T-helper 1 cell treated with Interleukin-12 subunit alpha and Interleukin-12 subunit beta and Interleukin-4 antibody, amounts not matched to agents 30 ng/mL and 1 ng/mL, for 36 hours (primary cell): ENCODE measurements at regions not wholly inside any gene's neighbourhood (a gene's known extent, or its start where the extent isn't known, plus 50 kb on each side); places are given as distances from the start of the nearest gene placed in this dataset.
"Not testable (repeated sequence)": the region's sequence is repeated elsewhere in the genome, so short reads cannot be mapped to it uniquely, and the experiment has no call there.

Experiments
- intact Hi-C: fragments of 100-400 bp; cut with micrococcal nuclease; formaldehyde crosslinking; loops from one replicate; pipeline ENCODE4 v1.15.1; 2024

GRCh38 chr4:159410076-159410777, 307.3 kb downstream of the RAPGEF2 start:
- intact Hi-C loops: no loop called here

DNA sequence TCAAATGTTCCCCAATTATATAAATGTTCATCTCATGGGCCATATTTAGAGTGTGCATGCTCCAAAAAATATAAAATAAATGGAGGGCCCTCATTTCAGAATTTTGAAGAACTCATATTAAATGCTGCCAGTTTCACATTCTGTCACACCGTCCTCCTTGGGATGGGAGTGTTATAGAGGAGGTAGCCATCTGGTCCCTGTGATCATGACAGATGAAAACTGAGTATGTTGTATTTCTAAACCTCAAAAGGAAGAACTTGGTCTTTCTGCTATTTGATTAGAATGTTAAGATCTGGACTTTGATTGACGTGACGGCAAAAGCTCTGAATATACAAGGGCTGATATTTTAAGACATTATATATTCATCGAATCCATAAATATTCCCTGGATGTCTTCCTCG, 308.0 kb downstream of the RAPGEF2 start:
- intact Hi-C loops: no loop called here

DNA sequence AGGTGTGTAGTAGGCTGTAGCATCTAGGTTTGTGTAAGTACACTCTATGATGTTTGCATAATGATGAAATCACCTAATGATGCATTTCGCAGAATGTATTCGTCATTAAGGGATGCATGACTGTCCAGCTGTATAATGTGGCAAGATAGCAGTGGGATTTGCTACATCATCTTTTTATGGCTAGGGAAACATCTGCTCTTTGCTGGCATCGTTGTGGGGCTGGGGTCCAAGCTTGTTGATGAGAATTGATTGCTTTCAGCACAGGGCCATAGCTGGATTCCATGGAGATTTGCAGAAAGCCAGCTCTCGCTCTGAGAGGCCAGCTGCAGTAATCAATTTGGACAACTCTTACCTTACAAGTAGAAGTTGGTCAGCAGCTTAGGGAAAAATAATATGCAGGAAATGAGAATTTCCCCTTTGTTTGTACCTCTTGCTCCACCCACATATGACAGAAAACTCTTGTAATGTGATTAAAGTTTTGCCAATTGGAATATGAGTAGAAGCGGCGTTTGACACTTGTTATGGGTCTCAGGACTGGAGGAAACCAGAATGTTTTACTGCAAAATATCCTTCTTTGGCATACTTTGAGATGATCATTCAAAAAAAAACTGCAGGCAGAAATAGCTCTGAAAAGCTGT, 310.5 kb downstream of the RAPGEF2 start:
- intact Hi-C loops: no loop called here

DNA sequence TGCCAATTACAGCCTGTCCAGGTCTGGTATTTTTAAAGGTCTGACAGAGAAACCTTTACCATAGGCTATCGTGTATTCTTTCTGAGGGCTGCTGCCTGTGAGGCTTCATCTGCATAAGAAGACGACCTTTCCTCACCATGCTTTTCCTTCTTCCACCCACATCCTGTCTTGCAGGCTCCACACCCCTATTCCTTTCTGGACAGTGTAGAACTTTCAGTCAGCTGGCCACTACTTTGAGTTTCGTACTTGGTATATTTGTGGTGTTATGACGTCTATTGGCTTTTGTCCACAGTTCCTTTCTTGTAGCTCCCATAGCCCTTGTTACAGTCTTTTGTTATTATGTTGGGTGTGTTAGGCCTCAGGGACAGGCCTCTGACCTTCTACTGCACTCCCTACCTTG, 311.4 kb downstream of the RAPGEF2 start:
- intact Hi-C loops: no loop called here

GRCh38 chr4:159416073-159416472, 313.2 kb downstream of the RAPGEF2 start:
- intact Hi-C loops: no loop called here

DNA sequence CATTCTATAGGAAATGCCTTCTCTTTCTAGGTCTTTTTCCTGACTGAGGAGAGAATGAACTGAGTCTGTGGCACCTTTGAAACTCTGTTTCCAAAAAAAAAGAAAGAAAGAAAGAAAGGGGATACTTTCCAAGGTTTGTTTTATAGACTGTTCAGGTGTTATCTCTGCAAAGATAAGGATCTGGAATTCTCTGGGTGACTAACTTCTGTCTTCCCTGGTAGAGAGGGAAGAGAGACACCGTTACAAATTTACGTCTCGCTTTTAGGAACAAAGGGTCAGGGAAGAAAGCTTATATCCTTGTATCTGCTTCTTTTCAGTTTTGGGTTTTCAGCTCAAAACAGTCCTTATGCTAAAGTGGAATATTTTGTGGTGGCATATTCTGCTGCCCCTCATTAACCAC, 314.1 kb downstream of the RAPGEF2 start:
- intact Hi-C loops: no loop called here

GRCh38 chr4:159420162-159421057, 317.5 kb downstream of the RAPGEF2 start:
- intact Hi-C loops: no loop called here

DNA sequence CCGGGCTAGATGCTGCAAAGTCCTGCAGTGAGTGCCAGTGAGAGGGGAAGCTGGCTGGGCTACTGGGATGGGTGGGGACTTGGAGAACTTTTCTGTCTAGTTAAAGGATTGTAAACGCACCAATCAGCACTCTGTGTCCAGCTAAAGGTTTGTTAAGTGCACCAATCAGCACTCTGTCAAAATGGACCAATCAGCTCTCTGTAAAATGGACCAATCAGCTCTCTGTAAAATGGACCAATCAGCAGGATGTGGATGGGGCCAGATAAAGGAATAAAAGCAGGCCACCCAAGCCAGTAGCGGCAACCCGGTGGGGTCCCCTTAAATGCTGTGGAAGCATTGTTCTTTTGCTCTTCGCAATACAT, 318.2 kb downstream of the RAPGEF2 start:
- intact Hi-C loops: not testable (repeated sequence)

DNA sequence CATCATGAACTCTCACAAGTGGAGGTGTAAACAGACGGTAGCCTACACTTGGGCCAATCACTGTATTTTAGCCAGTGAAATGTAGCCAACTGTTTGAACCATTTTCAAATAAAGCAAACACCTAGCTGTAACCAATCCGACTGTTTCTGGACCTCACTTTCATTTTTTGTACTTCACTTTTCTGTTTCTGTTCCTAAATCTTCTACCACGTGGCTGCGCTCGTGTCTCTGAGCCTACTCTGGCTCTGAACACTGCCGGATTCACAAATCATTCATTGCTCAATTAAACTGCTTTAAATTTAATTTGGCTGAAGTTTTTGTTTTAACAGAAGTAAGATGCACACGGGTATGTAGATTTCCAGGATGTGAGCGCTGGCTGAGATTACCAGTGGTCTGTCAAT, 319.1 kb downstream of the RAPGEF2 start:
- intact Hi-C loops: no loop called here

- intact Hi-C loops: no loop called here
These were observed 319.7 kb downstream of the RAPGEF2 start for GRCh38 chr4:159422626-159423025.

DNA sequence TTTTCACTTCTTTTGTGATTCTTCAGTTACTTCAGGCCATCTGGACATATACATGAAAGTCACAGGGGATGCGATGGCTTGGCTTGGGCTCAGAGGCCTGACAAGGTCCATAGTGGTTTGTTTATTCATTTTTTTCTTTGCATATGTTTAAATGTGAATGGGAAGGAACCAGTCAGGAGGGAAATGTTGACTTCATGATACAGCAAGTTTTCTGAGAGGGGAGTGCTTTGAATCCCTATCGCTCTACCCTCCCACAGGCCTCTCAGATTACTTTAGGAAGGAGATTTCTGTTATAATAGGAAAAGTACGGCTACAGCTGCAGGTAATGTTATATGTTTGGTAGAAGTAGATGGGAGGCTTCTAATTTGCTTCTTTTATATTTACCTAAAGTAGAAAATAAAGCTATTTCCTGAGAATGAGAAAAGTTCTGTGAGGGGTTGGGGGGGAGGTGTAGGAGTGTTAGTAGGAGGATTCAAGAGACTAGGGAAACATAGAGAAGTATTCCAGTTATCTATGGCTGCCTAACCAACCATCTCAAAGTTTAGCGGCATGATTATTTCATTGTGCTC, 322.9 kb downstream of the RAPGEF2 start:
- intact Hi-C loops: no loop called here

DNA sequence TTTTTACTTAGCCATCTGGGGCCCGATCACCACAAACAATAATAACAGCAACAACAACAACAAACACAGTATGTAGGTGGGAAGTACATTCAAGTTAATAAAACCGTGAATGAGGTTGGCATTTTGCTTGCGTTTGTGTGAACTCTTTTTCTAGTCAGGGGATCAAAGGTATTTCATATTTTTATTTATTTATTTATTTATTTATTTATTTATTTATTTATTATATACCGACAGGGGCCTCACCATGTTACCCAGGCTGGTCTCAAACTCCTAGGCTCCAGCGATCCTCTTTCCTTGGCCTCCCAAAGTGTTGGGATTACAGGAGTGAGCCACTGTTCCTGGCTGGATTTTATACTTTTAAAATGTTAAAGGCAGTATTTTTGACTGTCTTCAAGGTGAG, 325.4 kb downstream of the RAPGEF2 start:
- intact Hi-C loops: no loop called here

DNA sequence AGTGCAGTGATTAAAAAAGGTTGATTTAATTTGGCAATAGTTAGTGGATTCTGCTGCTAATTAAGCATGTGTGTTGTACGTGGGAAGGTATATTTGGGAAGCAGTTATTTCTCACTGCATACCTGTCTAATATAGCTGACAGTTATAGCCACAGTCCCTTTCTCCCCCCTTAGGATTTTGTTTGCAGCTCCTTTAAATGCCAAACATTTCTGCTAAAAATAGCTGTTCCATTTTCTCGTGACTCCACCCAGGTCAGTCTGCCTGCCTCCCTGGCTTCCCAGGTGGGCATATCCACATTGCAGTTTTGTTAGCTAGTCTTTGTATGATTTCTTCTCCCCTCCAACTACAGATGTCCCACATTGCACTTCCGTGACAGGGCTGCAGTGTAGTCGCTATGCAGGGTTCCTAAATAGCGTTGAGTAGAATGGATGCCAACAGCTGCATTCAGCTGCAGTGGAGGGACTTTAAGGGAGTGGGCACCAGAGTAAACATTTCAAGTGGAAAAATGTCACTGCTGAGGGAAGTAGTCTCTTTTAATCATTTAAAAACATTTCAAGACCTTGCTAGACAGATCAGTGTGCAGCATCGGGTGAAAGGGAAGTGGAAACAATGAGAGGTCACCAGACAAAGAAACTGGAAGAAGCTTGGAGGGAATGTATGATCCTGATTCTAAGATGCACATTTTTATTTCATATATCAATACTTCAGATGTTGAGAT, 326.3 kb downstream of the RAPGEF2 start:
- intact Hi-C loops: no loop called here

DNA sequence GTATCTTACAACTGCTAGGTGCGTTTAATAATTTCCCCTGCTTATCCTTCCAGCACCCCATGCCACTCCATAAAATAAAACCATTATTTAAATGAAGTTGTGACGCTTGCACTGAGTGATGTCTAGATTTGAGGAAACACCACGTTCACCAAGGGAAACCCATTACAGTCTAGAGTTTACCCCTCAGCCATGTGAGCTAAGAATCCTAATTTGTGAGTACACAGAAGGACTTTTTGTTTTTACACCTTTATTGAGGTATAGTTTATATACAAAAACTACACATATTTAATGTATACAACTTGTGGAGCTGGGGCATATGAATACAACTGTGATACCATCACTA, 326.8 kb downstream of the RAPGEF2 start:
- intact Hi-C loops: no loop called here

- intact Hi-C loops: no loop called here
These were observed 328.0 kb downstream of the RAPGEF2 start for GRCh38 chr4:159430896-159431295.

- intact Hi-C loops: no loop called here
These were observed 329.6 kb downstream of the RAPGEF2 start for GRCh38 chr4:159432436-159432835.

GRCh38 chr4:159433337-159433736, 330.5 kb downstream of the RAPGEF2 start:
- intact Hi-C loops: no loop called here

- intact Hi-C loops: no loop called here
These were observed 331.4 kb downstream of the RAPGEF2 start for GRCh38 chr4:159434114-159434870.

- intact Hi-C loops: no loop called here
These were observed 332.0 kb downstream of the RAPGEF2 start for GRCh38 chr4:159434871-159435241.

DNA sequence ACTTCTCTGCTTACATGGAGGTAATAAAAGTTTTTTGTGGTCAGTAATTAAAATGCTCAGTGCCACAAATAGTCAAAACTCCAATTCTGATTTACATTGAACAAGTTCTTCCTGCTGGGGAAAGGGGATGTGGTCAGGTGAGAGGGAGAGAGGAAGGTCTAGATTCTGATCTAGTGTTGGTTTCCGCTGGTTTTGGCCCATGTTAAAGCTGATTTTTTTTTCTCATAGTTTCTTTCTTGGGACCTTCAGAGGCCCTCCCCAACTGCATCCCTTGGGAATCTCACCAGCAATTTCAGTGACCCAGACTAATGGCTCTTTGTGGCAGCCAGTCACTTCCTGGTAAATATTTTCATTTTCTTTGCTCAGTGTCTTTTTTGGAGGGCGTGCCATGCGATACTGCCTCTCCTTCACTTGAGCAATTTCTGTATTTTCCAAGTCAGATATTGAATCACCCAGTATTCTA, 332.7 kb downstream of the RAPGEF2 start:
- intact Hi-C loops: no loop called here

GRCh38 chr4:159443975-159444374, 341.1 kb downstream of the RAPGEF2 start:
- intact Hi-C loops: loop anchor here (10.0 kb wide), 1 partner anchor 1449 kb away; no protein-coding TSS in a partner anchor
